HepG2 (cell line): ENCODE measurements at regions not wholly inside any gene's neighbourhood (a gene's known extent, or its start where the extent isn't known, plus 50 kb on each side); places are given as distances from the start of the nearest gene placed in this dataset.

Experiments
- EED ChIP-seq: sonication (generic); formaldehyde crosslinking; IDR thresholded peaks from 2 replicates; pipeline ENCODE4 v1.5.0; 2020; ENCODE audit warnings: mild to moderate bottlenecking, missing genetic modification reagents
- EHMT2 ChIP-seq: fragments of 200-600 bp; sonication (generic); IDR thresholded peaks from 2 replicates; pipeline ENCODE4 v1.7.0; 2017; ENCODE audit warnings: antibody characterized with exemption, low read depth, low read length, borderline replicate concordance
- ELF4 ChIP-seq: sonication (generic); formaldehyde crosslinking; IDR thresholded peaks from 2 replicates; pipeline ENCODE4 v1.5.0; 2020; ENCODE audit warnings: missing genetic modification reagents, mild to moderate bottlenecking, moderate library complexity, borderline replicate concordance
- FOXO1 ChIP-seq: sonication (generic); formaldehyde crosslinking; IDR thresholded peaks from 2 replicates; pipeline ENCODE4 v1.4.0; 2020; ENCODE audit warnings: missing genetic modification reagents
- HNRNPL ChIP-seq: fragments of 200-400 bp; formaldehyde crosslinking; IDR thresholded peaks from 2 replicates; pipeline ENCODE4 v1.6.1; 2017; ENCODE audit warnings: mild to moderate bottlenecking, low read depth, low read length
- JUN ChIP-seq: sonication (generic); formaldehyde crosslinking; IDR thresholded peaks from 2 replicates; pipeline ENCODE4 v1.4.0; 2020; ENCODE audit warnings: mild to moderate bottlenecking, missing genetic modification reagents
- MEF2D ChIP-seq: sonication (generic); formaldehyde crosslinking; IDR thresholded peaks from 2 replicates; pipeline ENCODE4 v1.5.1; 2020; ENCODE audit warnings: mild to moderate bottlenecking, missing genetic modification reagents
- NFE2L1 ChIP-seq: sonication (generic); formaldehyde crosslinking; IDR thresholded peaks from 2 replicates; pipeline ENCODE4 v1.4.0; 2020; ENCODE audit warnings: missing genetic modification reagents, mild to moderate bottlenecking, borderline replicate concordance
- POLR2AphosphoS2 ChIP-seq: IDR thresholded peaks from 2 replicates; pipeline ENCODE4 v1.6.1; 2011; ENCODE audit warnings: low read depth, low read length, improper control_type of control experiment
- RXRB ChIP-seq: IDR thresholded peaks from 2 replicates; pipeline ENCODE4 v1.6.1; 2016; ENCODE audit warnings: borderline replicate concordance, missing genetic modification reagents, missing compliant biosample characterization
- SUZ12 ChIP-seq: fragments of 150-350 bp; IDR thresholded peaks from 2 replicates; pipeline ENCODE4 v1.6.1; 2014; ENCODE audit warnings: low read depth, low read length
- TOPORS ChIP-seq: sonication (generic); formaldehyde crosslinking; IDR thresholded peaks from 2 replicates; pipeline ENCODE4 v1.8.0; 2023; ENCODE audit warnings: mild to moderate bottlenecking, missing genetic modification reagents
- ZFP36 ChIP-seq: fragments of 150-350 bp; IDR thresholded peaks from 2 replicates; pipeline ENCODE4 v1.6.1; 2018; ENCODE audit warnings: borderline replicate concordance, low read length, low read depth; ENCODE audit not compliant: partially characterized antibody
- ZFP91 ChIP-seq: sonication (generic); formaldehyde crosslinking; IDR thresholded peaks from 2 replicates; pipeline ENCODE4 v1.9.0; 2022; ENCODE audit warnings: missing genetic modification reagents, mild to moderate bottlenecking, borderline replicate concordance
- ZNF235 ChIP-seq: sonication (generic); formaldehyde crosslinking; IDR thresholded peaks from 2 replicates; pipeline ENCODE4 v1.8.1; 2023; ENCODE audit warnings: mild to moderate bottlenecking, missing genetic modification reagents, borderline replicate concordance
- ZNF598 ChIP-seq: sonication (generic); formaldehyde crosslinking; IDR thresholded peaks from 2 replicates; pipeline ENCODE4 v1.5.1; 2020; ENCODE audit warnings: mild to moderate bottlenecking, missing genetic modification reagents, borderline replicate concordance
- ZNF713 ChIP-seq: sonication (generic); formaldehyde crosslinking; IDR thresholded peaks from 2 replicates; pipeline ENCODE4 v1.4.0; 2020; ENCODE audit warnings: mild to moderate bottlenecking, missing genetic modification reagents
- ZNF891 ChIP-seq: sonication (generic); formaldehyde crosslinking; IDR thresholded peaks from 2 replicates; pipeline ENCODE4 v1.5.0; 2020; ENCODE audit warnings: mild to moderate bottlenecking, missing genetic modification reagents
- ZSCAN21 ChIP-seq: sonication (generic); formaldehyde crosslinking; IDR thresholded peaks from 2 replicates; pipeline ENCODE4 v1.8.0; 2022; ENCODE audit warnings: mild to moderate bottlenecking, missing genetic modification reagents, moderate library complexity, borderline replicate concordance
- TF ChIP-seq, protein P1 (sequence below): sonication (generic); formaldehyde crosslinking; IDR thresholded peaks from 2 replicates; pipeline ENCODE4 v1.5.0; 2020; ENCODE audit warnings: missing genetic modification reagents
- TF ChIP-seq, protein P2 (sequence below): sonication (generic); formaldehyde crosslinking; IDR thresholded peaks from 2 replicates; pipeline ENCODE4 v1.4.0; 2020; ENCODE audit warnings: missing genetic modification reagents
- TF ChIP-seq, protein P3 (sequence below): sonication (generic); formaldehyde crosslinking; IDR thresholded peaks from 2 replicates; pipeline ENCODE4 v1.5.1; 2020; ENCODE audit warnings: mild to moderate bottlenecking, moderate library complexity, missing genetic modification reagents
- TF ChIP-seq, protein P4 (sequence below): sonication (generic); formaldehyde crosslinking; IDR thresholded peaks from 2 replicates; pipeline ENCODE4 v1.4.0; 2020; ENCODE audit warnings: missing genetic modification reagents

DNA sequence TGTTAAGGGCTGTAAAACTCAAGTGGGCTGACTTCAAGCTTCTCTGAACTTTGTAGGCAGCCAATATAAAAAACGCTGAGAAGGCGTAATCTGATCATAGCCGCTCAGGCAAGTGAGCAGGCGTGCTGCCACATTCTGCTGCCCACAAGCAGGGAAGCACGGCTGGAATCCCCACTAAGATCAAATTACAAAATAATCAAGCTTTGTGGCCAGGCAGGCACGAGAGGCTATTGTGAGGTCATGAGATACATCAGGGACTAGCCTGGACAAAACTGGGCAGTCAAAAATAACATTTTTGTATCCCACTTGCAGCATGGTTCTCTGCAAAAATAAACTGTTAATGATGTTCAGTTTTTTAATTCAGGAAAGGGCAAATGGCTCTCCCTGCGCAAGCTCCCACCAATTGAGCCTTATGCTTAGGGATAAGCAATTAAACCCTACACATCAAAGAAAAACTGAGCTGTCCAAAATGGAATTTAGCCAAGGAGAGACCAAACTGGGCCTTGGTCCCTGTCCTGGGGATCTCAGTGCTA lies 64.0 kb downstream of the POU5F2 start (continued):
- no peak for TF ChIP-seq POLR2AphosphoS2
- TF ChIP-seq, protein P1, sequence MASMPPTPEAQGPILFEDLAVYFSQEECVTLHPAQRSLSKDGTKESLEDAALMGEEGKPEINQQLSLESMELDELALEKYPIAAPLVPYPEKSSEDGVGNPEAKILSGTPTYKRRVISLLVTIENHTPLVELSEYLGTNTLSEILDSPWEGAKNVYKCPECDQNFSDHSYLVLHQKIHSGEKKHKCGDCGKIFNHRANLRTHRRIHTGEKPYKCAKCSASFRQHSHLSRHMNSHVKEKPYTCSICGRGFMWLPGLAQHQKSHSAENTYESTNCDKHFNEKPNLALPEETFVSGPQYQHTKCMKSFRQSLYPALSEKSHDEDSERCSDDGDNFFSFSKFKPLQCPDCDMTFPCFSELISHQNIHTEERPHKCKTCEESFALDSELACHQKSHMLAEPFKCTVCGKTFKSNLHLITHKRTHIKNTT = no peak
- no peak for TF ChIP-seq SUZ12
- TF ChIP-seq ZNF713 (CRISPR knock-in tag) = no peak
- TF ChIP-seq ZSCAN21 (CRISPR knock-in tag) = no peak
- TF ChIP-seq TOPORS (CRISPR knock-in tag) = no peak
- TF ChIP-seq ZNF235 (CRISPR knock-in tag) = no peak
- TF ChIP-seq ZNF598 (CRISPR knock-in tag) = no peak
- TF ChIP-seq HNRNPL = no peak
- TF ChIP-seq, protein P2, sequence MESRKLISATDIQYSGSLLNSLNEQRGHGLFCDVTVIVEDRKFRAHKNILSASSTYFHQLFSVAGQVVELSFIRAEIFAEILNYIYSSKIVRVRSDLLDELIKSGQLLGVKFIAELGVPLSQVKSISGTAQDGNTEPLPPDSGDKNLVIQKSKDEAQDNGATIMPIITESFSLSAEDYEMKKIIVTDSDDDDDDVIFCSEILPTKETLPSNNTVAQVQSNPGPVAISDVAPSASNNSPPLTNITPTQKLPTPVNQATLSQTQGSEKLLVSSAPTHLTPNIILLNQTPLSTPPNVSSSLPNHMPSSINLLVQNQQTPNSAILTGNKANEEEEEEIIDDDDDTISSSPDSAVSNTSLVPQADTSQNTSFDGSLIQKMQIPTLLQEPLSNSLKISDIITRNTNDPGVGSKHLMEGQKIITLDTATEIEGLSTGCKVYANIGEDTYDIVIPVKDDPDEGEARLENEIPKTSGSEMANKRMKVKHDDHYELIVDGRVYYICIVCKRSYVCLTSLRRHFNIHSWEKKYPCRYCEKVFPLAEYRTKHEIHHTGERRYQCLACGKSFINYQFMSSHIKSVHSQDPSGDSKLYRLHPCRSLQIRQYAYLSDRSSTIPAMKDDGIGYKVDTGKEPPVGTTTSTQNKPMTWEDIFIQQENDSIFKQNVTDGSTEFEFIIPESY = 0 out of 2 replicates have a peak, but pooled peaks have one; percentile 17
- no peak for TF ChIP-seq ZNF891 (CRISPR knock-in tag)
- no peak for TF ChIP-seq JUN
- no peak for TF ChIP-seq MEF2D (CRISPR knock-in tag)
- TF ChIP-seq ZFP91 (CRISPR knock-in tag) = no peak
- no peak for TF ChIP-seq EED (CRISPR knock-in tag)
- TF ChIP-seq, protein P3, sequence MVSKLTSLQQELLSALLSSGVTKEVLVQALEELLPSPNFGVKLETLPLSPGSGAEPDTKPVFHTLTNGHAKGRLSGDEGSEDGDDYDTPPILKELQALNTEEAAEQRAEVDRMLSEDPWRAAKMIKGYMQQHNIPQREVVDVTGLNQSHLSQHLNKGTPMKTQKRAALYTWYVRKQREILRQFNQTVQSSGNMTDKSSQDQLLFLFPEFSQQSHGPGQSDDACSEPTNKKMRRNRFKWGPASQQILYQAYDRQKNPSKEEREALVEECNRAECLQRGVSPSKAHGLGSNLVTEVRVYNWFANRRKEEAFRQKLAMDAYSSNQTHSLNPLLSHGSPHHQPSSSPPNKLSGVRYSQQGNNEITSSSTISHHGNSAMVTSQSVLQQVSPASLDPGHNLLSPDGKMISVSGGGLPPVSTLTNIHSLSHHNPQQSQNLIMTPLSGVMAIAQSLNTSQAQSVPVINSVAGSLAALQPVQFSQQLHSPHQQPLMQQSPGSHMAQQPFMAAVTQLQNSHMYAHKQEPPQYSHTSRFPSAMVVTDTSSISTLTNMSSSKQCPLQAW = 0 out of 2 replicates have a peak, but pooled peaks have one; percentile 40
- TF ChIP-seq EHMT2 = no peak
- TF ChIP-seq ZFP36 = peak; percentile 50
- TF ChIP-seq, protein P4, sequence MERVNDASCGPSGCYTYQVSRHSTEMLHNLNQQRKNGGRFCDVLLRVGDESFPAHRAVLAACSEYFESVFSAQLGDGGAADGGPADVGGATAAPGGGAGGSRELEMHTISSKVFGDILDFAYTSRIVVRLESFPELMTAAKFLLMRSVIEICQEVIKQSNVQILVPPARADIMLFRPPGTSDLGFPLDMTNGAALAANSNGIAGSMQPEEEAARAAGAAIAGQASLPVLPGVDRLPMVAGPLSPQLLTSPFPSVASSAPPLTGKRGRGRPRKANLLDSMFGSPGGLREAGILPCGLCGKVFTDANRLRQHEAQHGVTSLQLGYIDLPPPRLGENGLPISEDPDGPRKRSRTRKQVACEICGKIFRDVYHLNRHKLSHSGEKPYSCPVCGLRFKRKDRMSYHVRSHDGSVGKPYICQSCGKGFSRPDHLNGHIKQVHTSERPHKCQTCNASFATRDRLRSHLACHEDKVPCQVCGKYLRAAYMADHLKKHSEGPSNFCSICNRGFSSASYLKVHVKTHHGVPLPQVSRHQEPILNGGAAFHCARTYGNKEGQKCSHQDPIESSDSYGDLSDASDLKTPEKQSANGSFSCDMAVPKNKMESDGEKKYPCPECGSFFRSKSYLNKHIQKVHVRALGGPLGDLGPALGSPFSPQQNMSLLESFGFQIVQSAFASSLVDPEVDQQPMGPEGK (CRISPR knock-in tag) = no peak
- TF ChIP-seq RXRB (CRISPR knock-in tag) = peak; percentile 60; the same call in 1 of the 2 replicates
- TF ChIP-seq ELF4 = no peak
- TF ChIP-seq FOXO1 (CRISPR knock-in tag) = no peak
- TF ChIP-seq NFE2L1 (CRISPR knock-in tag) = no peak
